NT2/D1 (cell line): ENCODE measurements at regions not wholly inside any gene's neighbourhood (a gene's known extent, or its start where the extent isn't known, plus 50 kb on each side); places are given as distances from the start of the nearest gene placed in this dataset.
A peak's percentile ranks its signal among the peaks of the same experiment; 100 is the strongest.
"Not testable (repeated sequence)": the region's sequence is repeated elsewhere in the genome, so short reads cannot be mapped to it uniquely, and the experiment has no call there.

Source experiments
- DNase-seq: peaks from one replicate; pipeline ENCODE4 v3.0.0-alpha.2; 2011; ENCODE audit warnings: low read depth, low spot score
- H3K27me3 ChIP-seq: 2 replicates; pipeline ENCODE4 v1.6.0; 2011; ENCODE audit warnings: mild to moderate bottlenecking; ENCODE audit not compliant: insufficient read length, insufficient read depth
- H3K36me3 ChIP-seq: 2 replicates; pipeline ENCODE4 v1.6.1; 2011; ENCODE audit warnings: mild to moderate bottlenecking, low read length, mixed read lengths; ENCODE audit not compliant: insufficient read depth, insufficient read length
- H3K4me1 ChIP-seq: 2 replicates; pipeline ENCODE4 v1.5.1; 2011; ENCODE audit not compliant: insufficient read depth, insufficient read length
- H3K4me3 ChIP-seq: 2 replicates; pipeline ENCODE4 v1.5.1; 2011; ENCODE audit warnings: low read depth; ENCODE audit not compliant: insufficient read length
- H3K9ac ChIP-seq: 2 replicates; pipeline ENCODE4 v1.6.0; 2011; ENCODE audit warnings: low read depth; ENCODE audit not compliant: insufficient read length
- H3K9me3 ChIP-seq: 2 replicates; pipeline ENCODE4 v1.5.1; 2011; ENCODE audit warnings: mild to moderate bottlenecking, low read length; ENCODE audit not compliant: insufficient read depth
- SUZ12 ChIP-seq: IDR thresholded peaks from 2 replicates; pipeline ENCODE4 v1.6.1; 2011; ENCODE audit not compliant: insufficient read length, insufficient read depth; ENCODE audit errors: extremely low read depth
- YY1 ChIP-seq: IDR thresholded peaks from 2 replicates; pipeline ENCODE4 v1.6.1; 2011; ENCODE audit not compliant: insufficient read length, insufficient read depth
- ZNF274 ChIP-seq: IDR thresholded peaks from 2 replicates; pipeline ENCODE4 v1.6.1; 2011; ENCODE audit warnings: mild to moderate bottlenecking, low read depth, low read length

DNA sequence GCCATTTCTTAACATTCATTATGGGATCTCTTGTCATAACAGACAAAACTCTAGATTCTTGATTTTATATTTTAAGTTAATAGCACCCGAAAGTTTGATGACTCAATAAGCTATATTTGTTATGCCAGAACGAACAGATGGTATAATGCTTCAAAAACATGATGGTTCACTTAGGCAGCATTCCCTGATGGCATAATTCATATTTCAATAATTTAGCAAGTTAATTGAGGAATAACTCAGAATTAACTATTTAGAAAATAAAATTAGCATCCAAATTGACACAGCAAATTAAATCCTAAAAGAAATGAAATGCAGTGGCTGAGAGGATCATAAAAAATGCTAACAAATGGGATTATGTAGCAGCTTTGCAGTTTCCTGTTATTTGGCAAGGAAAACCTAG lies 260.8 kb upstream of the MBL2 start:
- Histone ChIP-seq H3K4me1 (peaks cover 2% of the 10 kb centered on the region), H3K36me3 (no peaks in the 10 kb centered on the region), H3K27me3 (no peaks in the 10 kb centered on the region), H3K4me3 (no peak overlapping the region), H3K9me3 (no peaks in the 10 kb centered on the region), H3K9ac (no peak overlapping the region)
- no peak for DNase-seq
- TF ChIP-seq YY1 (no peak), SUZ12 (no peak), ZNF274 (no peak)

DNA sequence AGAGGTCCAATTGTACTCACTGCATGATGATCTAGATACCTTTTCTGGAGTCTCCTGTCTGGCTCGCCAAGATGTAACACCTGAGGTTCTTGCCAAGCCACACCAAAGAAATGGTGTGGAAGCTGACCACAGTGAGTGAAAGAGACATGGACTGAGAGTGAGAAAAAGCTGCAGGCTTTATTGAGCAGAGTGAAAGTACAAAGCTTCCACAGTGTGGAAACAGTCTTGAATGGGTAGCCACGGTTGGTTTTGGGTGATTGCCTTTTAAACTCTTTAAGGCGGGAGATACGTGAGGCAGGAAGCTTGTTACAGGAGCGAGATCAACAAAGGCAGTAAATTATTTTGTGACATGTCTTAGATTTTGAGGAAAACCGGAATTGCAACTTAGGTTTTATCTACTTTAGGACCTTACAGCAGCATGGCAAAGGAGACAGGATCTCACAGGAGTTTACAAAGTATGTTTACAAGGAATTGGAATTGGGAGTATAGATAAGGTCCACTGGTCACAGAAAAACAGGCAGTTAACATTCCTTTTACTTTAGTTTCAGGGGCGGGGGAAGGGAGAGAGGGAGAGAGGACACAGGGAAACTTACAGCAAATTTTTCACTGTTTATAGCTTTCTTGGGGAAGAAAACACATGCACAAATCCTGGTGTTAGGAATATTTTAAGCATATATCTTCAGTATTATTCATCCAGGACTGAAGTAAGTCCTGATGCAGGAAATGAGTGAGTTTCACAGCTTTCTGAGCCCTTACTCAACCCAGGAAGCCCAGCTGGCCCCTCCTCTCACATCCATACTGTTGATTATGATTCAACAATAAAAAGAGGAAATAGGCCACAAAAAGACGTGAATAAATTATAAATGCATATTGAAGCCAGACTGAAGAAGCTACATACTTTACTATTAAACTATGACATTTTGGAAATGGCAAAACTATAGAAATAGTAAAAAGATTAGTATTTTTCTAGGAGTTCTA lies 257.6 kb upstream of the MBL2 start:
- not testable (repeated sequence) for H3K9ac ChIP-seq, H3K4me3 ChIP-seq, H3K36me3 ChIP-seq, H3K27me3 ChIP-seq, H3K4me1 ChIP-seq, DNase-seq, H3K9me3 ChIP-seq

DNA sequence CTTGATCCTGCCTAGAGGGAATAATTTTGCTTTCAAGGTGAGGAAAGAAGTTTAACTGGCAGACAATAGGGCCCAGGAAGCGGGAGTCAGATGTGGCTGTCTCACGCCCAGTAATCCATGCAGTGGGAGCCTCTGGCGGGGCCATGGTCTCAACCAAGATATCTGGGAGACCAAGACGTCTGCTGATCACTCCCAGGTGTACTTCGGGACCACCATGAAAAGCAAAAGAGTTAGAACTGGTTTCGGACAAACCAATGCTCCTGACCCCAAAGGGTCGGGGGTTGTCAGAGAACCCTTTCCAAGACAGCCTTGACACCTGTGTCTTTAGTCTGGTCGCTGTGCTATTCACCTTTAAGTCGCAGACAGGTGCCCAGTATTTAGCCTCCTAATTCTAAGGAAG lies 256.9 kb upstream of the MBL2 start:
- Histone ChIP-seq H3K9me3 (0 out of 2 replicates have a peak, but pooled peaks cover 6% of the 10 kb centered on the region), H3K27me3 (no peaks in the 10 kb centered on the region), H3K4me3 (no peak overlapping the region), H3K36me3 (no peaks in the 10 kb centered on the region), H3K9ac (no peak overlapping the region), H3K4me1 (peaks cover 2% of the 10 kb centered on the region)
- TF ChIP-seq YY1 = no peak
- no peak for TF ChIP-seq ZNF274
- TF ChIP-seq SUZ12 = no peak
- no peak for DNase-seq

DNA sequence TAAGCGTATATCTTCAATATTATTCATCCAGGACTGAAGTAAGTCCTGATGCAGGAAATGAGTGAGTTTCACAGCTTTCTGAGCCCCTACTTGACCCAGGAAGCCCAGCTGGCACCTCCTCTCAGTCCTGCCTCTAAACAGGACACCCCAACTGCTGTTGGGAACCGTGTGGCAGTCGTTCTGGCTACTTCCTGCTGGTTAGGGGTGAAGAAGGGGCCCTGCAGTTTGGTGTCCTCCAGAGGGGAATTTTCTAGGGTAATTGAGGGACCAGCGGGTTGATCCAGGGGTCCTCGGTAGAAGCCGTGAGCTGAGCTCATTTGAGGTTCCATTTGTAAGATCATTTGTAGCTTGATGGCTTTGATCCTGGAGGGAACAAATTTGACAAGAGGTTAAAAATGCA lies 253.2 kb upstream of the MBL2 start:
- not testable (repeated sequence) for H3K9ac ChIP-seq, H3K36me3 ChIP-seq, H3K27me3 ChIP-seq, DNase-seq, H3K4me1 ChIP-seq, H3K9me3 ChIP-seq, H3K4me3 ChIP-seq

DNA sequence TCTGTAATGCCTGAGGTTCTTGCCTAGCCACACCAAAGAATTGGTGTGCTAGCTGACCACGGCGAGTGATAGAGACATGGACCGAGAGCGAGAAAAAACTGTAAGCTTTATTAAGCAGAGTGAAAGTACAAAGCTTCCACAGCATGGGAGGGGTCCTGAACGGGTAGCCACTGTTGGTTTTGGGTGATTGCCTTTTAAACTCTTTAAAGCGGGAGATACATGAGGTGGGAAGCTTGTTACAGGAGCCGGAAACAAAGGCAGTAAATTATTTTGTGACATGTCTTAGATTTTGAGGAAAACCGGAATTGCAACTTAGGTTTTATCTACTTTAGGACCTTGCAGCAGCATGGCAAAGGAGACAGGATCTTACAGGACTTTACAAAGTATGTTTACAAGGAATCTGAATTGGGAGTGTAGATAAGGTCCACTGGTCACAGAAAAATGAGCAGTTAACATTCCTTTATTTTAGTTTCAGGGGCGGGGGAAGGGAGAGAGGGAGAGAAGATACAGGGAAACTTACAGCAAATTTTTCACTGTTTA lies 252.7 kb upstream of the MBL2 start:
- DNase-seq = no peak
- Histone ChIP-seq H3K4me1 (no peaks in the 10 kb centered on the region), H3K9me3 (0 out of 2 replicates have a peak, but pooled peaks cover 6% of the 10 kb centered on the region), H3K9ac (no peak overlapping the region), H3K27me3 (no peaks in the 10 kb centered on the region), H3K4me3 (no peak overlapping the region), H3K36me3 (no peaks in the 10 kb centered on the region)
- TF ChIP-seq ZNF274 = no peak
- TF ChIP-seq SUZ12 = no peak
- no peak for TF ChIP-seq YY1

DNA sequence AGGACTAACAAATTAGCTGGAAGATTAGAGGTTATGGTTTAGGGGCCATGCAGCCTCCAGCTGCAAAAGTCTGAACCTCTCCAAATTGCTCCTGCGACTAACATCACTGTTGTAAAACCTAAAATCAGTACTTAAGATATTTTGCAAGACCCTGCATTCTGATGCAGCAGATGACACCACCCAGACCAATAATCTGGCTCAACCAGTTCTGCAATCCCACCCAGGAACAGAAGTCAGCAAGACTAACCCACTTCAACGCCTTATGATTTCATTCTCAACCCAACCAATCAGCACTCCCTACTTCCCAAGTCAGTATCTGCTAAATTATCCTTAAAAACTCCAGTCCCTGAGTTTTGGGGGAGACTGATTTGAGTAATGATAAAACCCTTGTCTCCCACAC lies 250.8 kb upstream of the MBL2 start:
- H3K36me3 ChIP-seq = no peaks in the 10 kb centered on the region
- 0 out of 2 replicates have a peak, but pooled peaks cover 6% of the 10 kb centered on the region for H3K9me3 ChIP-seq
- no peaks in the 10 kb centered on the region for H3K4me1 ChIP-seq
- no peak overlapping the region for H3K4me3 ChIP-seq
- no peak overlapping the region for H3K9ac ChIP-seq
- no peaks in the 10 kb centered on the region for H3K27me3 ChIP-seq
- no peak for DNase-seq
- TF ChIP-seq YY1 = no peak
- no peak for TF ChIP-seq ZNF274
- no peak for TF ChIP-seq SUZ12

DNA sequence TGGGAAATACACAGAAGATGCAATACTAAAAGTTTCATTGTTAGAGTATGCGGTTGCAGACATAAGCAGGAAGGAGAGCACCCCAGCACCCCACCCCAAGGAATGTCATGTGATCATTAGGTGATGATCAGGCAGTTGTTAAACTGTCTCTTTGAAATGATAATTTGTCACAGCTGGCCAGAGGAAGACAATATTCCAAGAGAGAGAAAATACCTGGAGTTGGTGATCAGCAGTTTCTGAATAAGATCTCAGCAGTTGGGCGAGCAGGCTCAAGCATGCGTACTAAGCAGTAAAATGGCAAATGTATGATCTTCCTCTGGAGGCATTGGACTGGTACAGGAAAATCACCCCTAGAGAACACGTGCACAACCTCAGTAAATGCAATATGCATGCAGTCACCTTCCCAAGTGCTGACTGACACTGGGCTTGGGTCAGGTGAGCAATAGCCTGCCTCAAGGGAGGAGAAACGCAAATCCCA lies 250.1 kb upstream of the MBL2 start:
- Histone ChIP-seq H3K9ac (no peak overlapping the region), H3K36me3 (no peaks in the 10 kb centered on the region), H3K9me3 (0 out of 2 replicates have a peak, but pooled peaks cover 6% of the 10 kb centered on the region), H3K4me1 (no peaks in the 10 kb centered on the region), H3K27me3 (no peaks in the 10 kb centered on the region), H3K4me3 (no peak overlapping the region)
- DNase-seq = peak; percentile 9
- TF ChIP-seq YY1 (no peak), SUZ12 (no peak), ZNF274 (no peak)
